Pons (tissue), 1 donor: ENCODE measurements at regions not wholly inside any gene's neighbourhood (a gene's known extent, or its start where the extent isn't known, plus 50 kb on each side); places are given as distances from the start of the nearest gene placed in this dataset.
"Not testable (repeated sequence)": the region's sequence is repeated elsewhere in the genome, so short reads cannot be mapped to it uniquely, and the experiment has no call there.

Experiments
- DNase-seq: peaks from one replicate; pipeline ENCODE4 v3.0.0-alpha.2; 2016; ENCODE audit warnings: low spot score

GRCh38 chr2:87198422-87198821 lies 176.8 kb upstream of the PLGLB1 start:
- DNase-seq, result peak; percentile 25

DNA sequence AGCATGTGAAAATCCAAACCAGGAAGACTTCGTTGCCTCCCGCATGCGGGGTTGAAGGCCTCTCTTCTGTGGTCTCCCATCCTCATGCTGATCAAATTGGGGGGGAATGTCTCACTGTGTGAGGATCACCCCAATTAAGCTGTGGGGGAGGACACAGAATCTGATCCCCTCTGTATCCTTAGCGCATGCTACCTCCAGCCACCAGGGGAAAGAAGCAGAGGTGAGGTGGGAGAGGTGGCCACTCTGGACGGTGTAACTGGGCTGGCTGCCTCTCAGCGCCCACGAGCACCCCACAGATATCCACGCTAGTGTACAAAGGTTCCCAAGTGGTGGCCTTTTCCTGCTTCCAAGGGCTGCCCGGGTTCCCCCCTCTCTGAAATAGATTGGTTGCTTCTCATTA lies 177.6 kb upstream of the PLGLB1 start:
- not testable (repeated sequence) for DNase-seq

- DNase-seq, result not testable (repeated sequence)
Observed at GRCh38 chr2:87204569-87205147, 183.0 kb upstream of the PLGLB1 start.

DNA sequence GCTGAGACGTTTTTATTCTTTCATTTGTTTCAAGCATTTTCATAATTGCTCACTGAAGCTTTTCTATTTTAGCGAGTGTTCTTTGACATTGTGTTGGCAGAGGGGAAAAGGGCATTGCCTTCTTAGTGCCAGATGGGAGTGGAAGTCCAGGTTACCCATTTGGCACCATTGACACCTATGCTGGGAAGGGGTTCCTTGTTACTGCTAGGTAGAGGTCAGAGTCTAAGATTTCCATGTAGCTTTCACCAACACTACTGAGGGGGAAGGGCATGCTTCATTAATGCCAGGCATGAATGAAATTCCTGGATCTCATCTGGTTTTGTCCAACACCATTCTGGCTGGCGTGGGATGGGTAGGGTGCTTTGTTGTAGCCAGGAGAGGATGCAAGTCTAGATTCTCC lies 191.3 kb upstream of the PLGLB1 start:
- not testable (repeated sequence) for DNase-seq

DNA sequence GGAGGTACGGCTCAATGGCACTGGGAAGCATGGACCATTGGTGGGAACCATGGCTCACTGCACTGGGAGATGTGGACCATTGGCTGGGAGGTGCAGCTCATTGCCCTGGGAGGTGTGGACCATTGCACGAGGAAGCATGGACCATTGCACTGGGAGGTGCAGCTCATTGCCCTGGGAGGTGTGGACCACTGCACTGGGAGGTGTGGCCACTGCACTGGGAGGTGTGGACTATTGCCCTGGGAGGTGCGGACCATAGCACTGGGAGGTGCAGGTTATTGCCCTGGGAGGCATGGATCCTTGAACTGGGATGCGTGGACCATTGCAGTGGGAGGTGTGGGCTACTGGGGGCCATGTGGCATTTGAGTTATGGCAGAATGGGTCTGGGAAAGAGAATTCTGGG lies 195.4 kb upstream of the PLGLB1 start:
- not testable (repeated sequence) for DNase-seq

DNA sequence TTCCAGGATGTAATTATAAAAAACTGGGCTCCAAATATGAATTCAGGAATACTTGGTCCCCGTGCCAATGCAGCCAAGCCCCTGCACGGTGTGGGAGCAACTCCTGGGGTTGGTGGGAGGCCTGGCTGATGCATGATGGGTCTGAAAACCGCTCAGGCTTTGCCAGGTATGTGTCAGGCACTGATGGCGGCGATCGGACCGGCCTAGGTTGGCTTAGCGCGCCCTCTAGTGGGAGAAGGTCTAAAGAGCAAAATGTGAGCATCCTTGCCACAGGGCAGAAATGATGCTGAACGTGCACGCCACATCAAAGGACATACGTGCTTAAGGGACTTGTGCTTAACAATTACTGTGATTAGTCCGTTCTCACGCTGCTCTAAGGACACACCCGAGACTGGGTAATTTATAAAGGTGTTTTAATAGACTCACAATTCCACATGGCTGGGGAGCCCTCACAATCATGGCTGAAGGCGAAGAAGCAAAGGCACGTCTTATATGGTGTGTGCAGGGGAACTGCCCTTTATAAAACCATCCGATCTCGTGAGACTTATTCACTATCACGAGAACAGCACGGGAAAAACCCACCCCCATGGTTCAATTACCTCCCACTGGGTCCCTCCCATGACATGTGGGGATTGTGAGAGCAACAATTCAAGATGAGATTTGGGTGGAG lies 196.2 kb upstream of the PLGLB1 start:
- DNase-seq, result not testable (repeated sequence)

DNA sequence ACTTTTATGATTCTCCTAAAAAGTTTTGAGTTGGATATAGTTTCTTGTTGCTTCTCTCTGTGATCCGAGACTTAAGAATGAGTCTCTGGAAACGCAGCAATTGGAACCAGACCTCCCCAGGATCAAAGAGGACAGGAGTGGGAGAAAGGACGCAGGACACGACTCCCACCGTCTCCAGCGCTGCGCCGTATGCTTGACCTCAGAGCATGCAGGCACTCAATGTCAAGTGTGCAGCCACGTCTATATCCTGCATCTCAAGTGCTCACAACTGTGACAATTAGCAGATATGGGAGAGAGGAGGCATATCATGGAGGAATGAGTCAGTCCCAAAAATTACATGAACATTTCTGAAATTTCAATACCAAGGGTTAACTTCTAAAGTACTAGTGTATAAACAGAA lies 199.0 kb upstream of the PLGLB1 start:
- DNase-seq, result not testable (repeated sequence)

GRCh38 chr2:87222131-87222530 lies 200.5 kb upstream of the PLGLB1 start:
- not testable (repeated sequence) for DNase-seq

GRCh38 chr2:87223873-87224272 lies 202.2 kb upstream of the PLGLB1 start:
- not testable (repeated sequence) for DNase-seq

GRCh38 chr2:87229091-87229689 lies 207.5 kb upstream of the PLGLB1 start:
- not testable (repeated sequence) for DNase-seq

- DNase-seq, result not testable (repeated sequence)
Observed at GRCh38 chr2:87229964-87230363, 208.3 kb upstream of the PLGLB1 start.

GRCh38 chr2:87235333-87235981 lies 213.8 kb upstream of the PLGLB1 start:
- DNase-seq, result not testable (repeated sequence)

DNA sequence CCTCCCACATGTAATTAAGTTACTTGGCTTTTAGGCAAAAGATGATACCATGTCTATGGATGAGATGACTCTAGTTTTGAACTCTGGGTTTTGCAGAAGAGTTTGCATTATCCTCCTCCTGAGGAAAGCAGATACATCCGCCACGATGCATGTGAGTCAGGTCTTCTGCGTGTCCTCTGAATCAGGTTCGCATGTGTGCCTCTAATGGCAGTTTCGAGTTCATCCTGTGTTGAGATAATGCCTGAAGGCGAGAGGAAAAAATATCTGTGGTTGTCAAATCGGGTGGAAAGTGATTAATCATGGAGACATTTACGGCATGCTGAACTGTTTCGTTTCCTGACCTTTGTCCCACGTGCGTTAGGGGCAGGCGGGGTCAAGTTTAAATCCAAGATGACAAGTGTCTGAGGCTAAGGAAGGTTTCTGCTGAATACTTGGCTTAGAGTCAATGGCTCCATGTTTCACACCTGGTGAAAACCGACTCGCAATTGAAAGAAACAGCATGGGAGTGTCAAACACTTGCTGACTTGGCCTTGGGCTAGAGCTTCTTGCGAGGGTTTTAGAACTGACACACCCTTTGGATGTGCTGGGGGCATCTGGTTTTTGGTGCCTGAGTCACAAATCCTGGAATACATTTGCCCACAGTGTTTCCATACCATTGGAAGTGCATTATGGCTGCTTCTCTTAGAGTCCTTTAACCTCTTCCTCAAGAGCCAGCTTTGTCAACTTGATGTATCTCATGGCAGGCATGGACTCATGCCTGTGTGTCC lies 216.1 kb upstream of the PLGLB1 start:
- not testable (repeated sequence) for DNase-seq

DNA sequence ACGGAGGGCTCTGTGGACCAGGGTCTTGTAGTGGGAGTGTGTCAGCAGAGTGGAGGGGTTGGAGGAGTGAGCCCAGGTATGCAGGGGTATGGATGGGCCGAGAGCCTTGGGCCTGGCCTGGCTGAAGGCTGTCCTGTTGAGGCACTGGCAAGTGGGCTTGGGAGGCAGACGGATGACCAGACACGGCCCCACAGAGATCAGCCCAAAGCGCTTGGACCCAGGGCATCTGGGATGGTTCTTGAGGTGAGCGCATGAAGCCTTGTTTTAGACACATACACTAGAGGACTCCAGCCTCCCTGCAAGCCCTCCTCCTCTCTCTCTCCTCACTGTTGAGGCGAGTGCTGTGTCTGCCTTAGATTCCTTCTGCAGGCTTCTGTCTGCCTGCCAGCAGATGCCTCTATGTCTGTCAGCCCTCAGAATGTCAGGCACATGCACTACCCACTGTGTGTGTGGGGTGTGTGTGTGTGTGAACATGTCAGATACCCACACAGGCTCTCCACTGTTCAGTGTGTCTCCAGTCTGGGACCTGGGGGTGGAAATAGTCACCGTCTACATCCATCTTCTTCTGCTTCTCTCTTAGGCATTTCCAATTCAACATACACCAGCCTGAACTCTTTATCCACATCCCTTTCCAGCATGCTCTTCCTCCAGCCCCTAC lies 218.0 kb upstream of the PLGLB1 start:
- DNase-seq, result not testable (repeated sequence)

GRCh38 chr2:87246066-87246717 lies 224.5 kb upstream of the PLGLB1 start:
- DNase-seq, result not testable (repeated sequence)

DNA sequence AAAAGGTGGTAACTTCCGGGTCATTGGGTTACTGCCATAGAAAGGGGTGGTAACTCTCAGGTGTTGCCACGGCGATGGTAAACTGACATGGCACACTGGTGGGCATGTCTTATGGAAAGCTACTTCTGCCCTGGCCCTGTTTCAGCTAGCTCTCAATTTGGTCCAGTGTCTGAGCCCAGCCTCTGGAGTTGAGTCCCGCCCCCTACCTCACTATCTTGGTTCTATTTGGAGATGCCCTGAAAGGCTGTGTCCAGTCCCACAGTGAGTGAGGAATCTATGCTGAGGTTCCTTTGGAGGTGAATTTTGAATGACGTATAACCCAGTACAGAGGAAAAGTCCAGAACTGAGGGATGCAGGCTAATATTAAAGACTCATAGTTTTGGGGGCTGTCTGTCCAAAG lies 230.4 kb upstream of the PLGLB1 start:
- not testable (repeated sequence) for DNase-seq

GRCh38 chr2:87254562-87254961 lies 232.9 kb upstream of the PLGLB1 start:
- not testable (repeated sequence) for DNase-seq

GRCh38 chr2:87255410-87255809 lies 233.8 kb upstream of the PLGLB1 start:
- DNase-seq, result not testable (repeated sequence)

DNA sequence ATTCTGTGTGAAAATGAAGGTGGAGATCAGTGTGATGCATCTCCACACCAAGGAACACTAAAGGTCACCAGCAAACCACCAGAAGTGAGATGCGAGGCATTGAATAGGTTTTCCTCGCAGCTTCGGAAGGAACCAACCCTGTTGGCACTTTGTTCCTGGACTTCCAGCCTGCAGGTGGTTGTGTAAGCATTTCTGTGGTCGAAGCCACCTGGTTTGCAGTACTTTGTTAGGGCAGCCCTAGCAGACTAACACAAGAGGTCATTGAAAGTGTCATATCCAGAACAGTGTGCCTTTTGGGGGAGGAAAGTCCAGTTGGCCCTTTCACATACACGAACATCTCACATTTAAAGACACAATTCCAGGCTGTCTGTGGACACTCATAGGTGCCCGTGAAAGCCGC lies 237.2 kb upstream of the PLGLB1 start:
- DNase-seq, result not testable (repeated sequence)

- not testable (repeated sequence) for DNase-seq
Observed at GRCh38 chr2:87262184-87262702, 240.6 kb upstream of the PLGLB1 start.
